ENCODE measurements at regions not wholly inside any gene's neighbourhood (a gene's known extent, or its start where the extent isn't known, plus 50 kb on each side); places are given as distances from the start of the nearest gene placed in this dataset.

DNA sequence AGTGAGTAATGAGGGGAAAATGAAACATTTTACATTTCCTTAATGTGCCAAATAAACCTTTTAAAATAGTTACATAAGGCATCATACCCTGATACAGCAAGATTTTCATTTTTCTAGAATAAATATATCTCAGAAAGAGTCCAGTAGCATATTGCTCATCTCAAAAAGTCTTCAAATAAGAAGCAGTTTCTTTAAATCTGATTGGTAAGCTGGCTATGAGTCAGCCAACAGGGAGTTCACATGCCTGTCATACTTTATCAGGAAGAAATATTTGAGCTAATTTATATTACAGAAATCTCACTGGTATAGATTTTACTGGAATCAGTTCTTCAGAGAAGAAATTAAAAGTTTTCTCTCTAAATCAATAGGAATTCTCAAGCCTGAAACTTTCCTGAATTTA is 258.1 kb downstream of the C11orf87 start:
- TF ChIP-seq EP300 (IDR thresholded peaks at IDR 0.05; ENCODE audit: borderline replicate concordance in 1 of 2, low read depth in 1 of 2, low read length in 1 of 2) (no peak), ZBTB33 (IDR thresholded peaks at IDR 0.05; ENCODE audit: borderline replicate concordance, low read depth) (no peak), POLR2AphosphoS5 (IDR thresholded peaks at IDR 0.05; ENCODE audit: low read depth, low read length) (no peak), EZH2phosphoT487 (IDR thresholded peaks at IDR 0.05; ENCODE audit: borderline replicate concordance, low read depth) (no peak), MXI1 (IDR thresholded peaks at IDR 0.05; ENCODE audit: low read depth, low read length) (no peak)
- TF ChIP-seq, protein P1, sequence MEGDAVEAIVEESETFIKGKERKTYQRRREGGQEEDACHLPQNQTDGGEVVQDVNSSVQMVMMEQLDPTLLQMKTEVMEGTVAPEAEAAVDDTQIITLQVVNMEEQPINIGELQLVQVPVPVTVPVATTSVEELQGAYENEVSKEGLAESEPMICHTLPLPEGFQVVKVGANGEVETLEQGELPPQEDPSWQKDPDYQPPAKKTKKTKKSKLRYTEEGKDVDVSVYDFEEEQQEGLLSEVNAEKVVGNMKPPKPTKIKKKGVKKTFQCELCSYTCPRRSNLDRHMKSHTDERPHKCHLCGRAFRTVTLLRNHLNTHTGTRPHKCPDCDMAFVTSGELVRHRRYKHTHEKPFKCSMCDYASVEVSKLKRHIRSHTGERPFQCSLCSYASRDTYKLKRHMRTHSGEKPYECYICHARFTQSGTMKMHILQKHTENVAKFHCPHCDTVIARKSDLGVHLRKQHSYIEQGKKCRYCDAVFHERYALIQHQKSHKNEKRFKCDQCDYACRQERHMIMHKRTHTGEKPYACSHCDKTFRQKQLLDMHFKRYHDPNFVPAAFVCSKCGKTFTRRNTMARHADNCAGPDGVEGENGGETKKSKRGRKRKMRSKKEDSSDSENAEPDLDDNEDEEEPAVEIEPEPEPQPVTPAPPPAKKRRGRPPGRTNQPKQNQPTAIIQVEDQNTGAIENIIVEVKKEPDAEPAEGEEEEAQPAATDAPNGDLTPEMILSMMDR (IDR thresholded peaks at IDR 0.05), result no peak

Data from SK-N-SH (cell line).